ENCODE measurements at regions not wholly inside any gene's neighbourhood (a gene's known extent, or its start where the extent isn't known, plus 50 kb on each side); places are given as distances from the start of the nearest gene placed in this dataset.

GRCh38 chr19:28207244-28207643 lies 1005.7 kb downstream of the UQCRFS1 start:
- DNase-seq (ENCODE audit: extremely low read depth in 1 of 11, low read depth in 9 of 11, low spot score in 4 of 11), result no peak

DNA sequence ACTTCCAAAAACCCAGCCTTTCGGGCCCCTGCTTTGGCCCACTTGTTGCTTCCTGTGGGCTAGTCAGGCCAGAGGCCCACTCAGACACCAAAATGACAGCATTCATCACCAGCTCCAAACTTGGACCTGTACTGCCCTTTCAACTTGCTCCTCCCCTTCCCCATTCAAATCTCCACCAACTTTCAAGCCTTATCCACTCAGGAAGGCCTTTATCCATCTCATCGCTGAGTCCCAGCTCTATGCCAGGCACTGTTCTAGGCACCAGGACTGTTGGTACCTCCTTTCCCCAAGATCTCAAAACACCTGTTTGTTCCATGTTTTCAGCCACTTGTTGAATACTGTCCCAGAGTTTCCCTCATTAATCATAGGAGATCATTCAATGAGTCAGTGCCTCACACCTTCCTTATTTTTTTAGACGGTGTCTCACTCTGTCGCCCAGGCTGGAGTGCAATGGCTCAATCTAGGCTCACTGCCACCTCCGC lies 1011.4 kb downstream of the UQCRFS1 start:
- no peak for DNase-seq (ENCODE audit: extremely low read depth in 1 of 11, low read depth in 9 of 11, low spot score in 4 of 11)

- no peak for DNase-seq (ENCODE audit: extremely low read depth in 1 of 11, low read depth in 9 of 11, low spot score in 4 of 11)
These were observed 1013.6 kb downstream of the UQCRFS1 start for GRCh38 chr19:28199323-28199722.

DNA sequence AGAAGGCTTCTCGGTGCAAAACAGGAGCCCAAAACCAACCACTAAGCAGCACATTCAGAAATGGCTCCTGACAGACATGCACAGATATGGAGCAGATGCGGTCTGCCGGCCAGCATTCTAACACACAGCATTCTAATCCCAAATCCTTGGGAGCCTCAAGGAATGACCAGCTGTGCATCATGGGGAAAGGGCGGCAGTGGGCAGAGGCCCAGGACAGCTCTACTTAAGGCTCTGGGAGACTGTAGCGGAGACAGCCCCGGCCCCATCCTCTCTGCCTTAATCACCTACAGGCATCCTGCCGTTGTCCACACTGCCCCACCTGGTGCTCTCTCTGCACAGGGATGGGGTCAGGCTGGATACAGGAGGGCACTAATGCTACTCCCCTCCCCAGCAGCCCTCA lies 1016.0 kb downstream of the UQCRFS1 start:
- DNase-seq (ENCODE audit: extremely low read depth in 1 of 11, low read depth in 9 of 11, low spot score in 4 of 11), result no peak

DNA sequence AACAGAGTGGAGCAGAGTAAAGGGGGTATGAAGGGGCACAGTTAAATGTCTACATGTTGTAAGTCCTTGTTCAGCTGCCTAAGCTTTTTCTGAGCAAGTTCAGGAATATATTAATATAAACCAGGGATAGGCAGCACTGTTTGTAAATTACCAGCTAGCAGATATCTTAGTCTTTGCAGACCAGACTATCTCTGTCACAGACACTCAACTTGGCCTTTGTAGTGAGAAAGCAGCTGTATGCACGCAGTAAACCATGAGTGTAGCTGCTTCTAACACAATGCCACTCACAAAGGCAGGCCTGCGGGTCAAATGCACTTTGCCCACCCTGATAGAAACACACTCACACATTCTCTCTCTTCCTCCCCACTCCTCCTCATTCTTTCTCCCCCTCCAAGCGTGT lies 1016.9 kb downstream of the UQCRFS1 start:
- no peak for DNase-seq (ENCODE audit: extremely low read depth in 1 of 11, low read depth in 9 of 11, low spot score in 4 of 11)

GRCh38 chr19:28185646-28186045 lies 1027.3 kb downstream of the UQCRFS1 start:
- no peak for DNase-seq (ENCODE audit: extremely low read depth in 1 of 11, low read depth in 9 of 11, low spot score in 4 of 11)

- DNase-seq (ENCODE audit: extremely low read depth in 1 of 11, low read depth in 9 of 11, low spot score in 4 of 11), result no peak
These were observed 1028.0 kb downstream of the UQCRFS1 start for GRCh38 chr19:28184997-28185396.

GRCh38 chr19:28176193-28176592 lies 1036.8 kb downstream of the UQCRFS1 start:
- DNase-seq (ENCODE audit: extremely low read depth in 1 of 11, low read depth in 9 of 11, low spot score in 4 of 11), result no peak

GRCh38 chr19:28171983-28172382 lies 1041.0 kb downstream of the UQCRFS1 start:
- DNase-seq (ENCODE audit: extremely low read depth in 1 of 11, low read depth in 9 of 11, low spot score in 4 of 11), result no peak

- no peak for DNase-seq (ENCODE audit: extremely low read depth in 1 of 11, low read depth in 9 of 11, low spot score in 4 of 11)
These were observed 1042.9 kb downstream of the UQCRFS1 start for GRCh38 chr19:28170066-28170465.

DNA sequence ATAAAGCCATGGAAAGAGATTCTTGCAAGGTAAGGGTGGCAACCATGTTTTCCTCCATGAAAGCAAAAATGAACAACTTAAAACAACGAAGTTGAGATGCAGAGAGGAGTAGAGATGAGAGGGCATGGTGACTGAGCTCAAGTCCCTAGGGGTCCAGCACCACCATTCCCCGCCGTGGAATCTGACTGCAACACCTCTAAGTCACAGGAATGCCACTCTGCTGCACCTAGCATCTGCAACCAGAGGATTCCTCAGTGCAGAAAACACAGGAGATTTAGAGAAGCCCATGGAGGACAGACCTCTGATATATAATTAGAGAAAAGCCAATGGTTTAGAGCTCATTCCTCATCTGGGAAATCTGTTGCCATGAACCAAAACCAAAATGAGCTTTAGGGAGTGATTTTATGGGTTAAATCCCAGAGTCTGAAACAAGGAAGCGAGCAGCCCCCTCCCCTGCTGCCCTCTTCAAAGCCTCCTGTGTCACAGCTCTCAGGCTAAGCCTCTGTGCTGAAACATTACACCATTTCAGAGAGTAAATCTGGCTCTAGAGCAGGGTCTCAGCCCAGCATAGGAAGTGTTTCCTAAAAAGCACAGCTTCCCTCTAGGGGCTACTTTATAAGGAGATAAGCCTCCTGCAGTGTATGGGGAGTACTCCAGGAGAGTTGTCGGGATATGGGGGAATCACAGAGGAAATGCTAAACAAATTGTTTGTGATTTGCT lies 1043.6 kb downstream of the UQCRFS1 start:
- peak in 8 of 11 donors; percentile 13 to 39 (median 25) for DNase-seq (ENCODE audit: extremely low read depth in 1 of 11, low read depth in 9 of 11, low spot score in 4 of 11)

DNA sequence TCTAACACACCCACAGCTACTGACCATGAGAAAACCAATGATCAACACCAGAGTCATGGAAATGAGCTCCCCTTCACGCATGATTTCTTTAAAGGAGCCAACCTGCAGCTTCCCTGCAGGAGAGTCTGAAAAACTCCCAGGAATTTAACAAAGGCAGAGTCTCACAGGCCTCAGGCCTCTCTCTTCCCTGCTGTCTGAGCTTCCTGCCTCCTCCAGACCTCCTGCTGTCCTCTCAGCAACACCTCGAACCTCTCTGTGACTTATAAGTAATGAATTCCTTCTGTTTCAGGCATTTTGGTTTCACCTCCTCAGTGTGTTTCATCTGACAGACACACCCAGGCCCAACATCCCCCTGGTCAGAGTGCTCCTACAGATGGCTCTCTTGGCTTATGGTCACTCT lies 1044.4 kb downstream of the UQCRFS1 start:
- DNase-seq (ENCODE audit: extremely low read depth in 1 of 11, low read depth in 9 of 11, low spot score in 4 of 11), result no peak

DNA sequence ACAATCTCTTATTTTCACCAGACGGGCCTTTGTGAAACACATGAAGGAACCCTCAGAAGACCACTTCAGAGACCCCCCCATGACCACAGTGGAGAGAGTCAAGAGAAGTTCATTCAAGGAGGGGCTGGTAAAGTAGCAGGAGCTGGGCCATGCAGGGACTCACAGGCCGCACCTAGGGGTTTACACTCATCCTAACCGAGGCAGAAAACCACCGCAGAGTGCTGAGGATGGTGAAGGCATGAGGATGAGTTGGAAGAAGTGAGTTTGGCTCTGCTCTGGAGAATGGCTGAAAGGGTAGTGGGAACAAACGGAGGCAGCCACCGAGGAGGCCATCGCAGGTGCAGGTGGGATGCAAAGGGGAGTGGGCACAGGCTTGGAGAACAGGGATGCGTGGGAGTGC lies 1046.9 kb downstream of the UQCRFS1 start:
- DNase-seq (ENCODE audit: extremely low read depth in 1 of 11, low read depth in 9 of 11, low spot score in 4 of 11), result no peak

DNA sequence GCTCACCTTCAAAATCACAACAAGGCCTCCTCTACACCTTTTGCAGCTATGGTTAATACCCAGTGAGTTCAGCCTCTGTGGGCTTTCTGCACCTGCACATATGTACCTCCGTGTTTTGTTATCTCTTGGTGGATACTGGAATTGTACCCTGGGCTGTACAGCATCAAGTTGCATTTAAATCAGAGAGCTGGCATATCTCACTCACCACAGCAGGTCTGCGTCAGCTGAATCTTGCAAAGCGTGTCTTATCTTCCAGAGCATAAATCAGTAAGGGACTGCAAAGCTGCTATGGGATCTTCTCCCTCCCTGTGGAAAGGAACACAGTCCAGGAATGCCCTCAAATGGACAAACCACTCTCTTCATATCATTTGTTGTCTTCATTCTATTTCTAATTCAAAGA lies 1048.7 kb downstream of the UQCRFS1 start:
- no peak for DNase-seq (ENCODE audit: extremely low read depth in 1 of 11, low read depth in 9 of 11, low spot score in 4 of 11)

GRCh38 chr19:28159065-28159464 lies 1053.9 kb downstream of the UQCRFS1 start:
- no peak for DNase-seq (ENCODE audit: extremely low read depth in 1 of 11, low read depth in 9 of 11, low spot score in 4 of 11)

GRCh38 chr19:28155265-28155664 lies 1057.7 kb downstream of the UQCRFS1 start:
- DNase-seq (ENCODE audit: extremely low read depth in 1 of 11, low read depth in 9 of 11, low spot score in 4 of 11), result no peak

DNA sequence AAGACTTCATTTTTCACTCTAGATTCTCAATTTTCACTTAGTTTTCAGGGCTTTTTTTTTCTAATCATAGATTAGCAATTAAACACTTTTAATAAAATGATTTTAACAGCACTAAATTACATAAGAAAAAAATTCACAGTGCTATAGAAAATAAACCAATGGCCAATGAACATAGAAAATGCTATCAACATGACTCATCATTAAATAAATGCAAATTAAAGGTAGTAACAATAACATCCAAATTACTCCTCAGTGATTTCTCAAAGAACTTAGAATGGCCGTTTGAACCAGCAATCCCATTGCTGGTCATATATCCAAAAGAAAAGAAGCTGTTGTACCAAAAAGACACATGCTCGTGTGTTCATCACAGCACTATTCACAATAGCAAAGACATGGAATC lies 1058.9 kb downstream of the UQCRFS1 start:
- DNase-seq (ENCODE audit: extremely low read depth in 1 of 11, low read depth in 9 of 11, low spot score in 4 of 11), result no peak

DNA sequence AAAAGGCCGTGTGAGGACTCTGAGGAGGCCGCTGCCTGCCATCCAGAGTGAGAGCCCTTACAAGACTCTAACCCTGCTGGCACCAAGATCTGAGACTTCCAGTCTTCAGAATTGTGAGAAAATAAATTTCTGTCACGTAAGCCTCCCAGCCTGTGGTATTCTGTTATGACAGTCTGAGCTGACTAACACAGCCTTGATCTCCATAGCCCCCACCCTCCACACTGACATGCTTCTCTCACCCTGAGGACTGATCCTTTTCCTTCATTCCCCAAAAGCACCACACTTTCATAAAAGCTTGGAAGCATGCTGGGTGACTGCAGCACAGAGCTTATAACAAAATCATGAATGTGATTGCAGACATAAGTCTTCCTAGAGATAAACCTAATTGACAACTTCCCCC lies 1059.8 kb downstream of the UQCRFS1 start:
- no peak for DNase-seq (ENCODE audit: extremely low read depth in 1 of 11, low read depth in 9 of 11, low spot score in 4 of 11)

- DNase-seq (ENCODE audit: extremely low read depth in 1 of 11, low read depth in 9 of 11, low spot score in 4 of 11), result no peak
These were observed 1060.8 kb downstream of the UQCRFS1 start for GRCh38 chr19:28152195-28152594.

DNA sequence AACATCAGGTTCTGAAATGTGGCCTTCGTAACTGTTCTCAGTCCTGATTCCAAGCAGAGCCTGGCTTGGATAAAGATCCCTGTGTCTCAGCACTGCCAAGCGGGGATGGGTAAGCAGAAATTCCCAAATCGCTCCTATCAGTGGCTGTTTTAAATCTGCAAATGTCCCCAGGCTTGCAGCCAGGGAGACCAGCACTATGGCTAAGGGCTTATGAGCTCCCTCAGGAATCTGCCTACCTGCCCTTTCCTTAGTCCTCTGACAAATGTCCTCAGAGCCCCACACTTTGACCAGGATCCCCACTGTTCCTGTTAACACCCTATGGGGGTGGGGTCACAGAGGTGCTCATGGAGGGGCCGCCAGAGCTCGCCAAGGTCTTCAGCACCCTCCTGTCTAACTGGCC lies 1062.8 kb downstream of the UQCRFS1 start:
- no peak for DNase-seq (ENCODE audit: extremely low read depth in 1 of 11, low read depth in 9 of 11, low spot score in 4 of 11)

- DNase-seq (ENCODE audit: extremely low read depth in 1 of 11, low read depth in 9 of 11, low spot score in 4 of 11), result no peak
These were observed 1064.4 kb downstream of the UQCRFS1 start for GRCh38 chr19:28148554-28148953.
